ENCODE measurements at regions not wholly inside any gene's neighbourhood (a gene's known extent, or its start where the extent isn't known, plus 50 kb on each side); places are given as distances from the start of the nearest gene placed in this dataset.

- DNase-seq (ENCODE audit: low read depth in 2 of 2): no peak
Observed at GRCh38 chr2:128805918-128806317, 487.2 kb upstream of the HS6ST1 start.

GRCh38 chr2:128807317-128807716 lies 488.6 kb upstream of the HS6ST1 start:
- no peak for DNase-seq (ENCODE audit: low read depth in 2 of 2)

DNA sequence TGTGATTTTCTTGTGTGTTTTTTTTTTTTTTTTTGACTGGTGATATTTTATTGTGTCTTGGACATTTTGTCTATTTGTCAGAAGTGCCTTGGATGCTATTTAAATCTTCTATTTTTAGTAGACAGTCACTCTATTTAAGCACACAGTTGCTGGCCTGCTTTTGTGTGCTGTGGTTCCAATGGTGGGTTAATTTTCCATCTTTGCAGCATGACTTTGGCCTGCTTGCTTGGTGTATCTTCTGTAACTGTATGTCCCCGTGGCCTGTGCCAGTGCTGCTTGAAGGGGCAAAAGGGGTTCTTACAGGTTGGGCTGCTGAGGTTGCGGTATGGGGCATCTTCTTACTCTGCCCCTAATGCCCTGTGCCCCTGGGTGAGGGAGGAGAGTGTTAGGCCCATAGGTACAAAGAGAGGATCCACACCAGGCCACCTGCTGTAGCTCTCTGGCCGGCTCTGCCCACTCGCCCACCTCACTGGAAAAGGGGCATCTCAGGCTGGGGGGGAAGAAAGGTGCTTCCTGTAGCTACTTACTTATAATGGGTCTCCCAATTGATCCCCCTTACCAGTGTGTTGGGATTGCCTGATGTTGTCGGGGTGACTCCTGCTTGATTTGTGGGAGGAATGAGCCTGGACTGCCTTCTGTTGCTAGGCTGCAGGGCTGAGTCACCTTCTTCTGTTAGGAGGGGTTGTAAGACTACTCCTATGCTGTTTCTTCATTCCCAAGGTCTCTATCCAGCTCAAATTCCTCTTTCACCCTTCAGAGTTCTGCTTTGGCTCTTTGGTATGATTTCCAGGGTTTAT lies 490.0 kb upstream of the HS6ST1 start:
- no peak for DNase-seq (ENCODE audit: low read depth in 2 of 2)

- DNase-seq (ENCODE audit: low read depth in 2 of 2): no peak
Observed at GRCh38 chr2:128809259-128809636, 490.6 kb upstream of the HS6ST1 start.

- DNase-seq (ENCODE audit: low read depth in 2 of 2): no peak
Observed at GRCh38 chr2:128809880-128810279, 491.2 kb upstream of the HS6ST1 start.

DNA sequence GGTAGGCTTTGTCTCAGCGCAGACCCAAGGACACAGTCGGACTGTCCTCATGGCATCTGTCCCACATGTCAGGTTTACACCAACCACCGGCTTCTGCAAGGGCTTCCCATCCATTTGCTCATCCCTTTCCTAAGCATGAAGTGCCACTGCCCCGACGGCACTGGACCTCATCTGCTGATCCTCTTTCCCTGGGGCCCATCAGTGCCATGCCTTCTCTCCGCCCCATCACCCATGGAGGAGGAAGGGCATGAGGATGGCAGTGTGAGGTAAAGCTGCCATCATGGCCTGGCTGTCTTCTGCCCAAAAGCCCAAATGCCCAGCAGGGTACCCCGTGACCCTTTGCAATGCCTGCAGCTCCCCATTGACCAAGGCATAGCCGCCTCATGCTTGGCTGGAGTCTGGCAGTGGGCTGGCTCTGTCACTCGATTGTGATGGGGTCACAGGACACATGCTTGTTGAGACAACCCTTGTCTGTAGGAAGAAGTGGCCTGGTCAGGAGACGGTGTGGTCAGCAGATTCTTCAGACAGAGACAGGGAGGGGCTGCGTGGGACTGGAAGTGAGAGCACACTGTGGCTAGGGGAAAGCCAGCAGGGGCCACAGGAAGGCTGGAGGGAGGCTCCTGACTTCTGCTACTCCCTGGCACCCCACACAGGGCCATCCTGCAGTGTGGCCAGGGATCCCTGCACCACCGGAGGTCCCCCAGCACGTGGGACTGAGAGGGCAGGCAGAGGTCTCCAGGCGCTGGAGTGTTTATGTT lies 493.7 kb upstream of the HS6ST1 start:
- no peak for DNase-seq (ENCODE audit: low read depth in 2 of 2)

GRCh38 chr2:128813352-128814034 lies 494.8 kb upstream of the HS6ST1 start:
- DNase-seq (ENCODE audit: low read depth in 2 of 2): no peak

GRCh38 chr2:128815248-128815647 lies 496.6 kb upstream of the HS6ST1 start:
- DNase-seq (ENCODE audit: low read depth in 2 of 2): no peak

GRCh38 chr2:128817171-128817570 lies 498.5 kb upstream of the HS6ST1 start:
- DNase-seq (ENCODE audit: low read depth in 2 of 2): no peak

DNA sequence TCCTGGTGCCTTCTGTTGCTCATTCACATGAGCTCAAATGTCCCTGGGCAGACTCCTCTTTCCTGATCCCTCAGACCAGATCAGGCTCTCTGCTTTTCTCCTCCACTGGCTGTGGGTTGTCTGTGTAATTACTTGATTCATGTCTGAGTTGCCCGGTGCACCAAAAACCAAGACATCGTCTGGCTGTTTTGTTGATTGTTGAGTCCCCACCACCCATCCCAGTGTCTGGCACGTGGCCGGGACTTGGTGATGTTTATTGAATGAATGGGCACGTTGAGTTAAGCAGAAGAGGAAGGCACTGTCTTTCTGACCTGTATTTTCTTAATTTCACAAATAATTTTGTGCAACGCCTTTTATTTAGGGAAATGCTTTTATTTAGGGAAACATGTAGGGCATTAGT lies 499.1 kb upstream of the HS6ST1 start:
- no peak for DNase-seq (ENCODE audit: low read depth in 2 of 2)

DNA sequence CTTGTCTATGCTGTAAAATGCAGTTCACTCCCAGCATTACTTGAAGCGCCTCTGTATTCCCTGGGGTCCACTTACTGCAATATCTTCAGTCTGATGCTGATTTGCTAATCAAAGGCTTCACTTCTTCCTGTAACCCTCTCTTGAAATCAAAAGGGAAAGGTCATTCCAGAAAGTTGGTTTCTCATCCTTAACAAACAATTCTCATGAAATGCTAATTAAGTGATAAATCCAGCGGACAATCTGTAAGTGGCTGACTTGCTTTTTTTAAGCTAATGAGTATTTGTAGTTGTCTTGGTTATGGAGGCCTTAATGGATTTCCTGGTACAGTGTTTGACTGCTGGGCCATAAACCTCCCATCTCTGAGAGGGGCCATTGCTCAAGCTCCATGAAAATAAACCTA lies 499.6 kb upstream of the HS6ST1 start:
- no peak for DNase-seq (ENCODE audit: low read depth in 2 of 2)

GRCh38 chr2:128818704-128819491 lies 500.2 kb upstream of the HS6ST1 start:
- no peak for DNase-seq (ENCODE audit: low read depth in 2 of 2)

- DNase-seq (ENCODE audit: low read depth in 2 of 2): no peak
Observed at GRCh38 chr2:128820452-128820851, 501.8 kb upstream of the HS6ST1 start.

GRCh38 chr2:128821010-128821409 lies 502.3 kb upstream of the HS6ST1 start:
- no peak for DNase-seq (ENCODE audit: low read depth in 2 of 2)

GRCh38 chr2:128832946-128833663 lies 514.4 kb upstream of the HS6ST1 start:
- no peak for DNase-seq (ENCODE audit: low read depth in 2 of 2)

GRCh38 chr2:128833664-128834027 lies 515.0 kb upstream of the HS6ST1 start:
- no peak for DNase-seq (ENCODE audit: low read depth in 2 of 2)

GRCh38 chr2:128834207-128834879 lies 515.7 kb upstream of the HS6ST1 start:
- no peak for DNase-seq (ENCODE audit: low read depth in 2 of 2)

- no peak for DNase-seq (ENCODE audit: low read depth in 2 of 2)
Observed at GRCh38 chr2:128834880-128835252, 516.2 kb upstream of the HS6ST1 start.

DNA sequence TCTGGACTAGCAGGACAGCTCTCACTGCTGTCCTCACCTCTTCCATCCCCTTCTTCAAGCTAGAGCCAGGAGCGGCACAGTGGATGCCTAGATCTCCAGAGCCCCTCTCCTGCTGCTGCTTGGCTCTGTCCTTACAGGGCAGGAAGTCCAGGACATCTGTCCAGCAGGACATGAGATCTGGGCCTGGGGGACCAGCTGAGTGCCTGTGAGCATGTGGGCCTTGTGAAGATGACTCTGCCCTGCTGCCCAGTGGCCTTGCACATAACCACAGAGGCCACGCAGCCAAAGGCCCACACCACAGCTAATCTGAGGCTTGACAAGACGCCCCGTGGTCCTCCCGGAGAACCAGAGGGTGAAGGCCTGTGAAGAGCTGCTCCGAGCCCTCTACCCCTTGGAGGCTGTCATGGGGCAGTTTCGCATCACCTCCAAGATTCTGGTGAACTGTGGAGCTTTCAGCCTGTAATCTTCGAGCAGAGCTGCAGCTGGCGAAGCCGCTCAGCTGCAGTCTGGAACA lies 516.7 kb upstream of the HS6ST1 start:
- no peak for DNase-seq (ENCODE audit: low read depth in 2 of 2)

DNA sequence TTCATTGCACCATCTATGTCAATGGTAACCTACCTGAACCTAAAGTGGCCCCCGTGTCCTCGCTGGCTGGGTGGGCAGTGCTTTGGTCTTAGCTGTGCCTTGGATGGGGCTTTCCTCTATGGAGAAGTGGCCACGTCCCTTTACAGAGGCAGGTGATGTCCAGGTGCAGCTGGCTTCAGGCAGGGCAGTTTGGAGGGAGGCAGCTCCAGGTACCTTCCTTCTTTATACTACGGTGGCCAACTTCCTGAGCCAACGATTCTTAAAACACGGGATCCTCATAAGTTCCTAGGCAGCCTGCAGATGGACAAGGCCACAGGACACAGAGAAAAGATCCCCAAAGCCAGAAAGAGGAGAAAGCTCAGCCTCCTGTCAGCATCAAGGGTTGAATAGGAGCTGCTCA lies 517.3 kb upstream of the HS6ST1 start:
- DNase-seq (ENCODE audit: low read depth in 2 of 2): no peak
